CD8-positive, alpha-beta memory T cell (primary cell): ENCODE measurements at regions not wholly inside any gene's neighbourhood (a gene's known extent, or its start where the extent isn't known, plus 50 kb on each side); places are given as distances from the start of the nearest gene placed in this dataset.
"Not testable (repeated sequence)": the region's sequence is repeated elsewhere in the genome, so short reads cannot be mapped to it uniquely, and the experiment has no call there.

Experiments used
- CTCF ChIA-PET: fragments of 350-600 bp; sonication (Branson Sonifier 250); formaldehyde crosslinking; loops from one replicate; lab custom pipeline; 2021; ENCODE audit warnings: antibody characterized with exemption; lab: Charles Lee
- POLR2A ChIA-PET: fragments of 350-600 bp; sonication (Branson Sonifier 250); formaldehyde crosslinking; loops from one replicate; lab custom pipeline; 2021; ENCODE audit warnings: antibody characterized with exemption; lab: Charles Lee
- DNase-seq, 5 donors: peaks; one replicate each; pipeline versions ENCODE4 v3.0.0 to v3.0.0-alpha.2; 2020 to 2022; ENCODE audit warnings: mixed read lengths in 1 of 5
- H3K27ac ChIP-seq: one replicate; pipeline ENCODE4 v1.7.0; 2013; ENCODE audit warnings: low read depth, mild to moderate bottlenecking, low read length, moderate library complexity
- H3K27me3 ChIP-seq: 2 replicates; pipeline ENCODE4 v1.7.0; 2013; ENCODE audit warnings: low read length, mild to moderate bottlenecking; ENCODE audit not compliant: insufficient read depth, poor library complexity, severe bottlenecking
- H3K36me3 ChIP-seq: 2 replicates; pipeline ENCODE4 v1.7.0; 2013; ENCODE audit warnings: mild to moderate bottlenecking, low read length, moderate library complexity; ENCODE audit not compliant: insufficient read depth
- H3K4me1 ChIP-seq: 2 replicates; pipeline ENCODE4 v1.7.0; 2013; ENCODE audit warnings: mild to moderate bottlenecking, low read length, moderate library complexity; ENCODE audit not compliant: insufficient read depth
- H3K4me3 ChIP-seq: 2 replicates; pipeline ENCODE4 v1.7.0; 2013; ENCODE audit warnings: mild to moderate bottlenecking, low read length
- H3K9me3 ChIP-seq: 2 replicates; pipeline ENCODE4 v1.7.0; 2013; ENCODE audit warnings: mild to moderate bottlenecking, low read length
- H3K27ac Mint-ChIP-seq, 8 donors: one replicate each; pipeline ENCODE4 v1.8.0; 2020 to 2021; ENCODE audit warnings: mixed read lengths in 8 of 8, mild to moderate bottlenecking in 6 of 8, inconsistent platforms in 3 of 8, moderate library complexity in 3 of 8
- H3K27me3 Mint-ChIP-seq, 2 donors: one replicate each; pipeline ENCODE4 v1.8.0; 2020 to 2021; ENCODE audit warnings: mixed read lengths in 2 of 2, mild to moderate bottlenecking in 1 of 2, moderate library complexity in 1 of 2
- H3K36me3 Mint-ChIP-seq, 3 donors: one replicate each; pipeline ENCODE4 v1.8.0; 2020 to 2021; ENCODE audit warnings: mixed read lengths in 3 of 3, inconsistent platforms in 1 of 3, mild to moderate bottlenecking in 1 of 3
- H3K4me1 Mint-ChIP-seq, 3 donors: one replicate each; pipeline ENCODE4 v1.8.0; 2020 to 2021; ENCODE audit warnings: mixed read lengths in 3 of 3, inconsistent platforms in 1 of 3, mild to moderate bottlenecking in 1 of 3
- H3K4me3 Mint-ChIP-seq, 7 donors: one replicate each; pipeline ENCODE4 v1.8.0; 2020 to 2021; ENCODE audit warnings: mixed read lengths in 7 of 7, mild to moderate bottlenecking in 6 of 7, moderate library complexity in 4 of 7, inconsistent platforms in 2 of 7
- H3K9me3 Mint-ChIP-seq, 5 donors: one replicate each; pipeline ENCODE4 v1.8.0; 2020 to 2022; ENCODE audit warnings: mixed read lengths in 5 of 5, mild to moderate bottlenecking in 3 of 5, moderate library complexity in 2 of 5, inconsistent platforms in 1 of 5

DNA sequence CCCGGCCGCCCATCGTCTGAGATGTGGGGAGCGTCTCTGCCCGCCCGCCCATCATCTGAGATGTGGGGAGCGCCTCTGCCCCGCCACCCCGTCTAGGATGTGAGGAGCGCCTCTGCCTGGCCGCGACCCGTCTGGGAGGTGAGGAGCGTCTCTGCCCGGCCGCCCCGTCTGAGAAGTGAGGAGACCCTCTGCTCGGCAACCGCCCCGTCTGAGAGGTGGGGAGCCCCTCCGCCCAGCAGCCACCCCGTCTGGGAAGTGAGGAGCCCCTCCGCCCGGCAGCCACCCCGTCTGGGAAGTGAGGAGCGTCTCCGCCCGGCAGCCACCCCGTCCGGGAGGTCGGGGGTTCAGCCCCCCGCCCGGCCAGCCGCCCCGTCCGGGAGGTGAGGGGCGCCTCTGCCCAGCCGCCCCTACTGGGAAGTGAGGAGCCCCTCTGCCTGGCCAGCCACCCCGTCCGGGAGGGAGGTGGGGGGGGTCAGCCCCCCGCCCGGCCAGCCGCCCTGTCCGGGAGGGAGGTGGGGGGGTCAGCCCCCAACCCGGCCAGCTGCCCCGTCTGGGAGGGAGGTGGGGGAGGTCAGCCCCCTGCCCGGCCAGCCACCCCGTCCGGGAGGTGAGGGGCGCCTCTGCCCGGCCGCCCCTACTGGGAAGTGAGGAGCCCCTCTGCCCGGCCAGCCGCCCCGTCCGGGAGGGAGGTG lies 54.9 kb upstream of the CACHD1 start:
- H3K36me3 ChIP-seq, H3K36me3 Mint-ChIP-seq, H3K27ac Mint-ChIP-seq, H3K27me3 Mint-ChIP-seq, POLR2A ChIA-PET, H3K4me3 ChIP-seq, H3K9me3 ChIP-seq, CTCF ChIA-PET, H3K4me1 ChIP-seq, H3K27me3 ChIP-seq, H3K27ac ChIP-seq, H3K4me3 Mint-ChIP-seq, H3K9me3 Mint-ChIP-seq, H3K4me1 Mint-ChIP-seq, DNase-seq: not testable (repeated sequence)

- Mint-ChIP-seq H3K9me3 (peaks cover 0 to 2% (median 0%) of the 10 kb centered on the region in 5 donors), H3K4me1 (no peaks in the 10 kb centered on the region), H3K27ac (no peak overlapping the region), H3K36me3 (no peaks in the 10 kb centered on the region), H3K27me3 (peaks cover 2 to 4% of the 10 kb centered on the region in 2 donors), H3K4me3 (no peak overlapping the region)
- ChIA-PET CTCF (no interaction called here), POLR2A (no interaction called here)
- H3K4me3 ChIP-seq, result no peak overlapping the region
- H3K27me3 ChIP-seq, result no peaks in the 10 kb centered on the region
- no peaks in the 10 kb centered on the region for H3K4me1 ChIP-seq
- DNase-seq, result no peak
- no peaks in the 10 kb centered on the region for H3K36me3 ChIP-seq
- no peak overlapping the region for H3K27ac ChIP-seq
- no peaks in the 10 kb centered on the region for H3K9me3 ChIP-seq
These were observed 52.1 kb upstream of the CACHD1 start for GRCh38 chr1:64417803-64418202.
